SK-N-SH (cell line): ENCODE measurements at regions not wholly inside any gene's neighbourhood (a gene's known extent, or its start where the extent isn't known, plus 50 kb on each side); places are given as distances from the start of the nearest gene placed in this dataset.

Experiments
- CTCF ChIA-PET: fragments of 300-600, 350-600 bp; formaldehyde crosslinking; extraction: SDS; loops from one replicate; lab custom pipeline; 2021; lab: Yijun Ruan, JAX
- POLR2A ChIA-PET: fragments of 350-600 bp; sonication (Branson Sonifier 250); formaldehyde crosslinking; extraction: SDS; loops from one replicate; lab custom pipeline; 2020; ENCODE audit warnings: antibody characterized with exemption, inconsistent platforms; lab: Yijun Ruan, JAX
- DNase-seq: peaks from one replicate; pipeline ENCODE4 v3.0.0; 2012
- H2AFZ ChIP-seq: fragments of 200-600 bp; sonication (generic); 2 replicates; pipeline ENCODE4 v1.8.1; 2016; ENCODE audit warnings: antibody characterized with exemption, mild to moderate bottlenecking, low read depth
- H3F3A ChIP-seq: fragments of 200-600 bp; sonication (generic); replicated peaks from 2 replicates; pipeline ENCODE3; 2016; ENCODE audit warnings: antibody characterized with exemption, mild to moderate bottlenecking; ENCODE audit not compliant: insufficient read depth
- H3K27ac ChIP-seq, 2 experiments: fragments of 200-500 bp in 1 of 2; fragments of 200-600 bp in 1 of 2; sonication (Bioruptor generic) in 1 of 2; sonication (generic), shearing (Covaris generic) in 1 of 2; 2 replicates each; pipeline versions ENCODE4 v1.5.1 to v1.6.1; 2014 to 2016; ENCODE audit warnings: low read depth in 2 of 2, inconsistent platforms in 1 of 2, low read length in 1 of 2, mild to moderate bottlenecking in 1 of 2, mixed read lengths in 1 of 2
- H3K27me3 ChIP-seq: fragments of 200-600 bp; sonication (generic), shearing (Covaris generic); 2 replicates; pipeline ENCODE4 v1.6.1; 2016; ENCODE audit warnings: mixed run types; ENCODE audit not compliant: insufficient read depth
- H3K36me3 ChIP-seq, 2 experiments: fragments of 200-500 bp in 1 of 2; fragments of 200-600 bp in 1 of 2; sonication (Bioruptor generic) in 1 of 2; sonication (generic) in 1 of 2; replicated peaks in 1 of 2; 2 replicates each; pipeline versions ENCODE3 to v1.5.1; 2014 to 2016; ENCODE audit warnings: low read length in 1 of 2, mild to moderate bottlenecking in 1 of 2; ENCODE audit not compliant: insufficient read depth in 2 of 2, control insufficient read depth in 1 of 2
- H3K4me1 ChIP-seq, 2 experiments: fragments of 200-500 bp in 1 of 2; fragments of 200-600 bp in 1 of 2; sonication (Bioruptor generic) in 1 of 2; sonication (generic), shearing (Covaris generic) in 1 of 2; 2 replicates each; pipeline versions ENCODE4 v1.5.1 to v1.6.1; 2014 to 2016; ENCODE audit warnings: low read depth in 1 of 2, low read length in 1 of 2, mixed run types in 1 of 2; ENCODE audit not compliant: insufficient read depth in 2 of 2, control insufficient read depth in 1 of 2
- H3K4me2 ChIP-seq: fragments of 200-600 bp; sonication (generic), shearing (Covaris generic); 2 replicates; pipeline ENCODE4 v1.6.1; 2017; ENCODE audit warnings: mixed run types
- H3K4me3 ChIP-seq, 2 experiments: fragments of 200-500 bp in 1 of 2; fragments of 200-600 bp in 1 of 2; sonication (Bioruptor generic) in 1 of 2; sonication (generic), shearing (Covaris generic) in 1 of 2; 2 replicates each; pipeline versions ENCODE4 v1.5.1 to v1.8.1; 2014 to 2016; ENCODE audit warnings: low read depth in 2 of 2, inconsistent platforms in 1 of 2, low read length in 1 of 2, mild to moderate bottlenecking in 1 of 2, mixed read lengths in 1 of 2, moderate library complexity in 1 of 2
- H3K79me2 ChIP-seq: fragments of 200-600 bp; sonication (generic); 2 replicates; pipeline ENCODE4 v1.8.1; 2017; ENCODE audit warnings: mild to moderate bottlenecking; ENCODE audit not compliant: insufficient read depth
- H3K9ac ChIP-seq: fragments of 200-600 bp; sonication (generic); 2 replicates; pipeline ENCODE4 v1.6.1; 2017; ENCODE audit warnings: mixed run types
- H3K9me2 ChIP-seq: fragments of 200-600 bp; sonication (generic); 2 replicates; pipeline ENCODE4 v1.6.1; 2017; ENCODE audit warnings: mixed run types
- H3K9me3 ChIP-seq: fragments of 200-600 bp; sonication (generic); 2 replicates; pipeline ENCODE4 v1.6.1; 2017; ENCODE audit warnings: mixed run types, mild to moderate bottlenecking, moderate library complexity
- H4K20me1 ChIP-seq: fragments of 200-600 bp; sonication (generic); 2 replicates; pipeline ENCODE4 v1.6.1; 2017; ENCODE audit warnings: mild to moderate bottlenecking, mixed run types; ENCODE audit not compliant: insufficient read depth
- EZH2phosphoT487 ChIP-seq: fragments of 200-600 bp; sonication (generic); IDR thresholded peaks from 2 replicates; pipeline ENCODE4 v1.6.1; 2017; ENCODE audit warnings: low read depth, mixed run types, mild to moderate bottlenecking, antibody characterized with exemption, moderate library complexity, borderline replicate concordance
- FOXJ3 ChIP-seq: sonication (generic); formaldehyde crosslinking; IDR thresholded peaks from 2 replicates; pipeline ENCODE4 v1.5.1; 2020; ENCODE audit warnings: mild to moderate bottlenecking, missing genetic modification reagents
- FOXM1 ChIP-seq: IDR thresholded peaks from 2 replicates; pipeline ENCODE4 v1.4.0; 2012; ENCODE audit warnings: low read depth, mild to moderate bottlenecking
- GATA2 ChIP-seq: sonication (generic); formaldehyde crosslinking; IDR thresholded peaks from 2 replicates; pipeline ENCODE4 v1.5.0; 2020; ENCODE audit warnings: mild to moderate bottlenecking, missing genetic modification reagents
- NFIC ChIP-seq: IDR thresholded peaks from 2 replicates; pipeline ENCODE4 v1.4.0; 2012; ENCODE audit warnings: borderline replicate concordance
- POLR2AphosphoS5 ChIP-seq: IDR thresholded peaks from 2 replicates; pipeline ENCODE4 v1.6.1; 2012; ENCODE audit warnings: low read depth, low read length
- RFX5 ChIP-seq: IDR thresholded peaks from 2 replicates; pipeline ENCODE4 v1.6.1; 2012; ENCODE audit warnings: mild to moderate bottlenecking, improper control_type of control experiment, low read length
- RXRA ChIP-seq: IDR thresholded peaks from 2 replicates; pipeline ENCODE4 v1.4.0; 2012; ENCODE audit warnings: low read depth, mild to moderate bottlenecking, borderline replicate concordance
- TCF12 ChIP-seq: IDR thresholded peaks from 2 replicates; pipeline ENCODE4 v1.4.0; 2012
- WGBS: methylation state at CpG from one replicate; pipeline ENCODE4 v1.1.6; 2017; ENCODE audit warnings: low lambda C conversion rate; 5-methylcytosine and 5-hydroxymethylcytosine counted together
- TF ChIP-seq, protein P1 (sequence below): fragments of 150-350 bp; IDR thresholded peaks from 2 replicates; pipeline ENCODE4 v1.6.1; 2017; ENCODE audit warnings: antibody characterized with exemption, low read length, low read depth, borderline replicate concordance
- TF ChIP-seq, protein P2 (sequence below): IDR thresholded peaks from 2 replicates; pipeline ENCODE4 v1.4.0; 2012; ENCODE audit warnings: low read depth, borderline replicate concordance
- TF ChIP-seq, protein P3 (sequence below): fragments of 200-600 bp; sonication (generic); IDR thresholded peaks from 2 replicates; pipeline ENCODE4 v1.6.1; 2017; ENCODE audit warnings: antibody characterized with exemption, mild to moderate bottlenecking, moderate library complexity
- TF ChIP-seq, protein P4 (sequence below): IDR thresholded peaks from 2 replicates; pipeline ENCODE4; 2012

DNA sequence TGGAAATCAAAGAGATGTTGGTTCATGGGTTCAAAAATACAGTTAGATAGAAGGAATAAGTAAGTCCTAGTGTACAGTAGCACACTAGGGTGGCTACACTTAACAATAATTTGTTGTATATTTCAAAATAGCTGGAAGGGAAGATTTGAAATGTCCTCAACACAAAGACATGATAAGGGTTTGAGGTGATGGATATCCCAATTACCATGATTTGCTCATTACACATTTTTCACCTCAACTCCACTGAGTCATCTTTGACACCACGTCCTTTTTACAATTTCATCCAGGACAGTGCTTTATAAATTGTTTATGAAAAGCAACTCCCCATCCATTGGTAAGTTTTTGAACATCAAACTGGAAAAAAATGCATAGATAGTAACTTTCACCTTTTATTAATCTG lies 208.3 kb downstream of the ZC3H11B start:
- no peaks in the 10 kb centered on the region for H4K20me1 ChIP-seq
- H3K9me2 ChIP-seq, result no peaks in the 10 kb centered on the region
- no peak overlapping the region for H2AFZ ChIP-seq
- POLR2A ChIA-PET, result no interaction called here
- no peaks in the 10 kb centered on the region for H3K27me3 ChIP-seq
- 81% methylated on average over 1 of the region's 1 CpG for WGBS
- H3F3A ChIP-seq, result no peaks in the 10 kb centered on the region
- H3K36me3 ChIP-seq, result no peaks in the 10 kb centered on the region
- CTCF ChIA-PET, result interaction anchor here (1.7 kb wide), 1 partner anchor 13 kb away, joined by 7 read pairs; no protein-coding TSS in a partner anchor
- no peak for DNase-seq
- TF ChIP-seq, protein P1, sequence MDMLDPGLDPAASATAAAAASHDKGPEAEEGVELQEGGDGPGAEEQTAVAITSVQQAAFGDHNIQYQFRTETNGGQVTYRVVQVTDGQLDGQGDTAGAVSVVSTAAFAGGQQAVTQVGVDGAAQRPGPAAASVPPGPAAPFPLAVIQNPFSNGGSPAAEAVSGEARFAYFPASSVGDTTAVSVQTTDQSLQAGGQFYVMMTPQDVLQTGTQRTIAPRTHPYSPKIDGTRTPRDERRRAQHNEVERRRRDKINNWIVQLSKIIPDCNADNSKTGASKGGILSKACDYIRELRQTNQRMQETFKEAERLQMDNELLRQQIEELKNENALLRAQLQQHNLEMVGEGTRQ, result no peak
- TF ChIP-seq FOXM1 (no peak), EZH2phosphoT487 (no peak), POLR2AphosphoS5 (no peak), RXRA (no peak), TCF12 (no peak), FOXJ3 (CRISPR knock-in tag) (no peak), NFIC (no peak), GATA2 (no peak), RFX5 (no peak)
- TF ChIP-seq, protein P2, sequence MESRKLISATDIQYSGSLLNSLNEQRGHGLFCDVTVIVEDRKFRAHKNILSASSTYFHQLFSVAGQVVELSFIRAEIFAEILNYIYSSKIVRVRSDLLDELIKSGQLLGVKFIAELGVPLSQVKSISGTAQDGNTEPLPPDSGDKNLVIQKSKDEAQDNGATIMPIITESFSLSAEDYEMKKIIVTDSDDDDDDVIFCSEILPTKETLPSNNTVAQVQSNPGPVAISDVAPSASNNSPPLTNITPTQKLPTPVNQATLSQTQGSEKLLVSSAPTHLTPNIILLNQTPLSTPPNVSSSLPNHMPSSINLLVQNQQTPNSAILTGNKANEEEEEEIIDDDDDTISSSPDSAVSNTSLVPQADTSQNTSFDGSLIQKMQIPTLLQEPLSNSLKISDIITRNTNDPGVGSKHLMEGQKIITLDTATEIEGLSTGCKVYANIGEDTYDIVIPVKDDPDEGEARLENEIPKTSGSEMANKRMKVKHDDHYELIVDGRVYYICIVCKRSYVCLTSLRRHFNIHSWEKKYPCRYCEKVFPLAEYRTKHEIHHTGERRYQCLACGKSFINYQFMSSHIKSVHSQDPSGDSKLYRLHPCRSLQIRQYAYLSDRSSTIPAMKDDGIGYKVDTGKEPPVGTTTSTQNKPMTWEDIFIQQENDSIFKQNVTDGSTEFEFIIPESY, result no peak
- TF ChIP-seq, protein P3, sequence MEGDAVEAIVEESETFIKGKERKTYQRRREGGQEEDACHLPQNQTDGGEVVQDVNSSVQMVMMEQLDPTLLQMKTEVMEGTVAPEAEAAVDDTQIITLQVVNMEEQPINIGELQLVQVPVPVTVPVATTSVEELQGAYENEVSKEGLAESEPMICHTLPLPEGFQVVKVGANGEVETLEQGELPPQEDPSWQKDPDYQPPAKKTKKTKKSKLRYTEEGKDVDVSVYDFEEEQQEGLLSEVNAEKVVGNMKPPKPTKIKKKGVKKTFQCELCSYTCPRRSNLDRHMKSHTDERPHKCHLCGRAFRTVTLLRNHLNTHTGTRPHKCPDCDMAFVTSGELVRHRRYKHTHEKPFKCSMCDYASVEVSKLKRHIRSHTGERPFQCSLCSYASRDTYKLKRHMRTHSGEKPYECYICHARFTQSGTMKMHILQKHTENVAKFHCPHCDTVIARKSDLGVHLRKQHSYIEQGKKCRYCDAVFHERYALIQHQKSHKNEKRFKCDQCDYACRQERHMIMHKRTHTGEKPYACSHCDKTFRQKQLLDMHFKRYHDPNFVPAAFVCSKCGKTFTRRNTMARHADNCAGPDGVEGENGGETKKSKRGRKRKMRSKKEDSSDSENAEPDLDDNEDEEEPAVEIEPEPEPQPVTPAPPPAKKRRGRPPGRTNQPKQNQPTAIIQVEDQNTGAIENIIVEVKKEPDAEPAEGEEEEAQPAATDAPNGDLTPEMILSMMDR, result no peak
- TF ChIP-seq, protein P4, sequence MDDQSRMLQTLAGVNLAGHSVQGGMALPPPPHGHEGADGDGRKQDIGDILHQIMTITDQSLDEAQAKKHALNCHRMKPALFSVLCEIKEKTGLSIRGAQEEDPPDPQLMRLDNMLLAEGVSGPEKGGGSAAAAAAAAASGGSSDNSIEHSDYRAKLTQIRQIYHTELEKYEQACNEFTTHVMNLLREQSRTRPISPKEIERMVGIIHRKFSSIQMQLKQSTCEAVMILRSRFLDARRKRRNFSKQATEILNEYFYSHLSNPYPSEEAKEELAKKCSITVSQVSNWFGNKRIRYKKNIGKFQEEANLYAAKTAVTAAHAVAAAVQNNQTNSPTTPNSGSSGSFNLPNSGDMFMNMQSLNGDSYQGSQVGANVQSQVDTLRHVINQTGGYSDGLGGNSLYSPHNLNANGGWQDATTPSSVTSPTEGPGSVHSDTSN, result no peak
- H3K9ac ChIP-seq, result no peak overlapping the region
- no peak overlapping the region for H3K4me2 ChIP-seq
- no peak overlapping the region for H3K27ac ChIP-seq
- peaks cover 0 to 5% of the 10 kb centered on the region in 2 experiments; a peak in 2 of 4 replicates for H3K4me1 ChIP-seq
- H3K79me2 ChIP-seq, result no peaks in the 10 kb centered on the region
- H3K9me3 ChIP-seq, result no peaks in the 10 kb centered on the region
- H3K4me3 ChIP-seq, result no peak overlapping the region
